Lung (tissue), 11 donors: ENCODE measurements at regions not wholly inside any gene's neighbourhood (a gene's known extent, or its start where the extent isn't known, plus 50 kb on each side); places are given as distances from the start of the nearest gene placed in this dataset.

Source experiments
- ATAC-seq: fragments of 200-7000 bp; cut with Tn5 transposase; one replicate; pipeline ENCODE4 v1.9.1; 2020; ENCODE audit warnings: moderate number of reproducible peaks; ENCODE audit not compliant: insufficient read depth, low FRiP score
- DNase-seq, 3 donors: peaks; one replicate each; pipeline ENCODE4 v3.0.0-alpha.2; 2013 to 2017
- H3K27ac ChIP-seq, 2 donors: one replicate each; pipeline ENCODE4 v1.5.1; 2013; ENCODE audit warnings: mild to moderate bottlenecking in 2 of 2, moderate library complexity in 2 of 2, control low read depth in 1 of 2, inconsistent platforms in 1 of 2, low read depth in 1 of 2, low read length in 1 of 2
- H3K27me3 ChIP-seq, 3 donors: one replicate each; pipeline ENCODE4 v1.5.1; 2013; ENCODE audit warnings: low read length in 2 of 3; ENCODE audit not compliant: control insufficient read depth in 3 of 3, insufficient read depth in 3 of 3
- H3K36me3 ChIP-seq, 4 donors: one replicate each; pipeline ENCODE4 v1.5.1; 2013; ENCODE audit warnings: low read length in 4 of 4, mild to moderate bottlenecking in 1 of 4, moderate library complexity in 1 of 4; ENCODE audit not compliant: control insufficient read depth in 4 of 4, insufficient read depth in 4 of 4
- H3K4me1 ChIP-seq, 5 donors: one replicate each; pipeline ENCODE4 v1.5.1; 2013; ENCODE audit warnings: low read length in 5 of 5, mild to moderate bottlenecking in 2 of 5, moderate library complexity in 1 of 5; ENCODE audit not compliant: control insufficient read depth in 5 of 5, insufficient read depth in 5 of 5
- H3K4me3 ChIP-seq: one replicate; pipeline ENCODE4 v1.5.1; 2013; ENCODE audit warnings: mild to moderate bottlenecking, control low read depth, moderate library complexity
- H3K9ac ChIP-seq, 2 donors: one replicate each; pipeline ENCODE4 v1.5.1; 2013; ENCODE audit warnings: low read length in 2 of 2, control low read depth in 1 of 2; ENCODE audit not compliant: insufficient read depth in 1 of 2
- H3K9me3 ChIP-seq, 4 donors: one replicate each; pipeline ENCODE4 v1.5.1; 2013; ENCODE audit warnings: low read length in 3 of 4, mild to moderate bottlenecking in 1 of 4, moderate library complexity in 1 of 4; ENCODE audit not compliant: control insufficient read depth in 4 of 4, insufficient read depth in 3 of 4
- WGBS, 2 donors: extraction: QIAGEN DNeasy Blood & Tissue Kit; methylation state at CpG; one replicate each; pipeline ENCODE4 v1.1.7; 2013; 5-methylcytosine and 5-hydroxymethylcytosine counted together
- TF ChIP-seq, protein P1 (sequence below): IDR thresholded peaks from 2 replicates; pipeline ENCODE4 v1.5.1; 2012; ENCODE audit warnings: mild to moderate bottlenecking; ENCODE audit errors: control extremely low read depth, extremely low read depth
- donor health status: control.
- donor health status: control.
- donor health status: Bipolar disorder and iron deficiency.
- donor health status: healthy.
- donor health status: DM: yes; HTN: yes; CAD: no.

DNA sequence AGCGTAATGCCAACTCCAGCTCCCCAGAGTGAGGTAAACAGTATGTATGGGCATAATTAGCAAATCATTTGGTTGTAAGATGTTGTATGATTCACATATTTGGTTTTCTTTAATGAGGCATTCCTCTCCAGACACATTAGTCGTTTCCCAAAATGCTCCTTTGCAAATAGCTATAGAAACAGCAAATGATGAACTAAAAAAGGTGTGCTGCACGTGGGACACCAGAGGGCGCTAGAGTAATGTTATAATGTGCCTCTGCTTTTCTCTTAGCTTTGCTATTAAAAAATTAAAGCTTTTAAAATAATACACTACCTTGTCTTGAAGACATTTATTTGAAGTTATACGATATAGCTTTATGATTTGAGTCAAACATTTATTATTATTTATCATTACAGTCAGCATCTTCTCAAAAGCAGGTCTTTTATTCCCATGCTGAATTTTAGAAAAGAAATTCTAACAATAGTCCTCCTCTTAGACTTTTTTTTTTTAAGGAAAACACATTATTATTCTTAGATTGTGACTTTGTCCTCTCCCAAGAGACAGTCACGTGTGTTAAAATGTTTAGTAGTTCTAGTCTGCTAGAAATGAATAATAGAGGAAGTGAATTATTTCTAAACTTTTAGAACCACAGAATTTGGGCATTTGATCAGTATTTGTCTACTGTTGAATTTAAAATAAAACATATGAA, 121.6 kb upstream of the FRY start:
- Histone ChIP-seq H3K4me1 (peaks cover 0 to 23% (median 0%) of the 10 kb centered on the region in 5 donors), H3K4me3 (no peak overlapping the region), H3K9ac (no peak overlapping the region), H3K27ac (peak overlapping the region in 1 of 2 donors; percentile 29), H3K36me3 (no peaks in the 10 kb centered on the region), H3K27me3 (peaks cover 0 to 6% (median 0%) of the 10 kb centered on the region in 3 donors), H3K9me3 (no peaks in the 10 kb centered on the region)
- DNase-seq (peak; percentile 66 to 86 (median 78)), ATAC-seq (peak; percentile 55)
- 16 to 17% methylated on average over 6 of the region's 6 CpGs for WGBS, 2 donors
- TF ChIP-seq, protein P1, sequence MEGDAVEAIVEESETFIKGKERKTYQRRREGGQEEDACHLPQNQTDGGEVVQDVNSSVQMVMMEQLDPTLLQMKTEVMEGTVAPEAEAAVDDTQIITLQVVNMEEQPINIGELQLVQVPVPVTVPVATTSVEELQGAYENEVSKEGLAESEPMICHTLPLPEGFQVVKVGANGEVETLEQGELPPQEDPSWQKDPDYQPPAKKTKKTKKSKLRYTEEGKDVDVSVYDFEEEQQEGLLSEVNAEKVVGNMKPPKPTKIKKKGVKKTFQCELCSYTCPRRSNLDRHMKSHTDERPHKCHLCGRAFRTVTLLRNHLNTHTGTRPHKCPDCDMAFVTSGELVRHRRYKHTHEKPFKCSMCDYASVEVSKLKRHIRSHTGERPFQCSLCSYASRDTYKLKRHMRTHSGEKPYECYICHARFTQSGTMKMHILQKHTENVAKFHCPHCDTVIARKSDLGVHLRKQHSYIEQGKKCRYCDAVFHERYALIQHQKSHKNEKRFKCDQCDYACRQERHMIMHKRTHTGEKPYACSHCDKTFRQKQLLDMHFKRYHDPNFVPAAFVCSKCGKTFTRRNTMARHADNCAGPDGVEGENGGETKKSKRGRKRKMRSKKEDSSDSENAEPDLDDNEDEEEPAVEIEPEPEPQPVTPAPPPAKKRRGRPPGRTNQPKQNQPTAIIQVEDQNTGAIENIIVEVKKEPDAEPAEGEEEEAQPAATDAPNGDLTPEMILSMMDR, result peak; percentile 64

DNA sequence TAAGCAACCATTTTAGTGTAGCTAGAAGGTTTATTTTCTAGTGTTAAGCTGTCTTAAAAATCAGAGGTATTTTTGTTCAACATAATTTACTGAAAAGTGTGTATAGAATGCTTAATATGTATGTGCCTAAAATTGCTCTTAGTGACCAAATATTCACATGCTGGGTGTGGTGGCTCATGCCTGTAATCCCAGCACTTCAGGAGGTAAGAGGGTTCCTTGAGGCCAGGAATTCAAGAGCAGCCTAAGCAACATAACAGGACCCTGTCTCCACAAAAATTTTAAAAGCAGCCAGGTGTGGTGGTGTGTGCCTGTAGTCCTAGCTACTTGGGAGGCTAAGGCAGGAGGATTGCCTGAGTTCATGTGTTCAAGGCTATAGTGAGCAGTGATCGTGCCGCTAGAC, 120.9 kb upstream of the FRY start:
- Histone ChIP-seq H3K4me3 (no peak overlapping the region), H3K9me3 (no peaks in the 10 kb centered on the region), H3K9ac (no peak overlapping the region), H3K27ac (no peak overlapping the region), H3K36me3 (no peaks in the 10 kb centered on the region), H3K4me1 (peaks cover 0 to 23% (median 0%) of the 10 kb centered on the region in 5 donors), H3K27me3 (peaks cover 0 to 6% (median 0%) of the 10 kb centered on the region in 3 donors)
- ATAC-seq (no peak), DNase-seq (no peak)
- TF ChIP-seq, protein P1, result no peak
- 76 to 97% methylated on average over 2 of the region's 2 CpGs for WGBS, 2 donors

DNA sequence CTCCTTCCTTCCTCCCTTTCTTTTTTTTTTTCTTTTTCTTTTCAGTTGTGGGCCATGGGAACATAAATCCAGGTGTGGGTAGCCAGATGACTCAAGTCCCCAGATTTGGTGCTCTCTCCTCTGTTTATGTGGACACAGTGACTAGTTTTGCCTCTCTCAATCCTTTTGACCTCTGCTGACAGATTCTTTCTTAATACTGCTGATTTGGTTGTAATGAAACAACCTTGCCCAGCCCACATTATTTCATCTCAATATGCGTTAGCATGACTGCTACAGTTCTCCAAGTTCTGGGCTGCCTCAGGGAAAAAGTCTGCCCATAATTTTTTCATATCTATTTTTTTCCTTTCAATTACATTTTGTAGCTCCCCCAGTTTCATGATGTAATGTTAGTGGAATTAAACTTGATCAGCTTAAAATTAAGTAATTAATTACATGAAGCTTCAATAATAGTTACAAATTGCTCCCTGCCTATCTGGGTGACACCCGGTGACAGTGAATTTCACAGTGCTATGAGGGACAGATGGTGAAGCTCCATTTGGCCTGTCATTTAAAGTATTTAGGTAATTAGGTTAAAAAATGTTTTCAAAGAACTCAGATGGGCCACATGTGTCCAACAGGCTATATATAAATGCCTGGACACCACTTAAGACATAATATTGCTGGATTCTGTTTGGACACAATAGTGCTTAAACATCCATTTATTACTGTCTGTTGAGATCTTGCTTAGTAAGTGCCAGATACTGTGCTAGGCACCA, 118.8 kb upstream of the FRY start:
- ATAC-seq, result no peak

More for the DNA sequence above, 118.8 kb upstream of the FRY start:
- DNase-seq, result no peak
- Histone ChIP-seq H3K27me3 (peaks cover 0 to 2% (median 0%) of the 10 kb centered on the region in 3 donors), H3K36me3 (no peaks in the 10 kb centered on the region), H3K27ac (no peak overlapping the region), H3K4me3 (no peak overlapping the region), H3K9ac (no peak overlapping the region), H3K9me3 (no peaks in the 10 kb centered on the region), H3K4me1 (peaks cover 0 to 17% (median 0%) of the 10 kb centered on the region in 5 donors)
- TF ChIP-seq, protein P1, result no peak
- 80% methylated on average over 2 of the region's 2 CpGs for WGBS, 2 donors
